Loucy (cell line): ENCODE measurements at regions not wholly inside any gene's neighbourhood (a gene's known extent, or its start where the extent isn't known, plus 50 kb on each side); places are given as distances from the start of the nearest gene placed in this dataset.

Experiments used
- H2AFZ ChIP-seq: fragments of 200-600 bp; sonication (generic); 2 replicates; pipeline ENCODE4 v1.6.0; 2016; ENCODE audit warnings: antibody characterized with exemption, mild to moderate bottlenecking, low read length, moderate library complexity
- H3F3A ChIP-seq: fragments of 200-600 bp; 2 replicates; pipeline ENCODE4 v1.6.0; 2016; ENCODE audit warnings: antibody characterized with exemption, low read depth, mild to moderate bottlenecking
- H3K27me3 ChIP-seq: fragments of 200-600 bp; sonication (generic); 2 replicates; pipeline ENCODE4 v1.6.1; 2014; ENCODE audit warnings: low read length, mild to moderate bottlenecking; ENCODE audit not compliant: insufficient read depth, poor library complexity, severe bottlenecking
- H3K36me3 ChIP-seq: fragments of 200-600 bp; sonication (generic); 2 replicates; pipeline ENCODE4 v1.6.1; 2016; ENCODE audit warnings: low read length; ENCODE audit not compliant: insufficient read depth
- H3K4me1 ChIP-seq: fragments of 200-600 bp; sonication (generic); 2 replicates; pipeline ENCODE4 v1.5.1; 2014; ENCODE audit warnings: low read length, mild to moderate bottlenecking; ENCODE audit not compliant: insufficient read depth, poor library complexity, severe bottlenecking
- H3K4me2 ChIP-seq: fragments of 200-600 bp; sonication (generic); 2 replicates; pipeline ENCODE4 v1.6.0; 2014; ENCODE audit warnings: antibody characterized with exemption, low read length, low read depth, mild to moderate bottlenecking; ENCODE audit not compliant: poor library complexity, severe bottlenecking
- H3K4me3 ChIP-seq: fragments of 200-600 bp; sonication (generic); 2 replicates; pipeline ENCODE4 v1.5.1; 2014; ENCODE audit warnings: low read length, mild to moderate bottlenecking, mixed read lengths; ENCODE audit not compliant: poor library complexity, severe bottlenecking
- H3K79me2 ChIP-seq: fragments of 200-600 bp; sonication (generic); 2 replicates; pipeline ENCODE4 v1.6.1; 2014; ENCODE audit warnings: low read length; ENCODE audit not compliant: insufficient read depth
- H3K9ac ChIP-seq: fragments of 200-600 bp; sonication (generic); 2 replicates; pipeline ENCODE4 v1.6.0; 2014; ENCODE audit warnings: mild to moderate bottlenecking, low read depth, low read length, moderate library complexity; ENCODE audit not compliant: poor library complexity, severe bottlenecking
- H3K9me2 ChIP-seq: fragments of 200-600 bp; sonication (generic); replicated peaks from 2 replicates; pipeline ENCODE4 v1.6.1; 2016; ENCODE audit warnings: low read depth, low read length, mixed read lengths
- H3K9me3 ChIP-seq: fragments of 200-600 bp; sonication (generic); 2 replicates; pipeline ENCODE4 v1.6.1; 2014; ENCODE audit warnings: mild to moderate bottlenecking, antibody characterized with exemption, low read length, low read depth; ENCODE audit not compliant: insufficient read depth
- H4K20me1 ChIP-seq: fragments of 200-600 bp; sonication (generic); 2 replicates; pipeline ENCODE4 v1.6.0; 2014; ENCODE audit warnings: antibody characterized with exemption, low read length, mild to moderate bottlenecking; ENCODE audit not compliant: insufficient read depth, poor library complexity, severe bottlenecking
- CTCF ChIP-seq: fragments of 200-600 bp; sonication (generic); conservative IDR thresholded peaks from 2 replicates; pipeline ENCODE4 v1.5.1; 2014; ENCODE audit warnings: mild to moderate bottlenecking, antibody characterized with exemption, low read length
- EZH2phosphoT487 ChIP-seq: fragments of 200-600 bp; IDR thresholded peaks from 2 replicates; pipeline ENCODE4 v1.6.1; 2018; ENCODE audit warnings: antibody characterized with exemption, mild to moderate bottlenecking, moderate library complexity, borderline replicate concordance

GRCh38 chr3:180092889-180093288 lies 56.2 kb upstream of the PEX5L start:
- no peak overlapping the region for H3K4me2 ChIP-seq
- no peak overlapping the region for H3K4me3 ChIP-seq
- no peak overlapping the region for H2AFZ ChIP-seq
- H3K9ac ChIP-seq = no peak overlapping the region
- H3K36me3 ChIP-seq = no peaks in the 10 kb centered on the region
- no peaks in the 10 kb centered on the region for H3K9me2 ChIP-seq
- no peaks in the 10 kb centered on the region for H4K20me1 ChIP-seq
- no peaks in the 10 kb centered on the region for H3K4me1 ChIP-seq
- no peaks in the 10 kb centered on the region for H3K9me3 ChIP-seq
- H3K79me2 ChIP-seq = no peaks in the 10 kb centered on the region
- H3F3A ChIP-seq = no peaks in the 10 kb centered on the region
- TF ChIP-seq CTCF (no peak), EZH2phosphoT487 (no peak)
- H3K27me3 ChIP-seq = no peaks in the 10 kb centered on the region

- no peak overlapping the region for H2AFZ ChIP-seq
- H3K36me3 ChIP-seq = no peaks in the 10 kb centered on the region
- H3K9me3 ChIP-seq = no peaks in the 10 kb centered on the region
- H3K4me1 ChIP-seq = no peaks in the 10 kb centered on the region
- H4K20me1 ChIP-seq = no peaks in the 10 kb centered on the region
- no peaks in the 10 kb centered on the region for H3K79me2 ChIP-seq
- H3F3A ChIP-seq = no peaks in the 10 kb centered on the region
- H3K27me3 ChIP-seq = no peaks in the 10 kb centered on the region
- no peak overlapping the region for H3K4me3 ChIP-seq
- no peak overlapping the region for H3K9ac ChIP-seq
- no peak overlapping the region for H3K4me2 ChIP-seq
- H3K9me2 ChIP-seq = no peaks in the 10 kb centered on the region
- TF ChIP-seq CTCF (no peak), EZH2phosphoT487 (no peak)
Measured at GRCh38 chr3:180093535-180093934, 56.8 kb upstream of the PEX5L start.

GRCh38 chr3:180097626-180098025 lies 60.9 kb upstream of the PEX5L start:
- Histone ChIP-seq H3K36me3 (no peaks in the 10 kb centered on the region), H4K20me1 (no peaks in the 10 kb centered on the region), H3K4me1 (no peaks in the 10 kb centered on the region), H3K4me2 (no peak overlapping the region), H2AFZ (no peak overlapping the region), H3F3A (no peaks in the 10 kb centered on the region), H3K9ac (no peak overlapping the region), H3K9me3 (no peaks in the 10 kb centered on the region), H3K27me3 (no peaks in the 10 kb centered on the region), H3K79me2 (no peaks in the 10 kb centered on the region), H3K9me2 (no peaks in the 10 kb centered on the region), H3K4me3 (no peak overlapping the region)
- TF ChIP-seq CTCF = no peak
